HepG2 (cell line): ENCODE measurements at regions not wholly inside any gene's neighbourhood (a gene's known extent, or its start where the extent isn't known, plus 50 kb on each side); places are given as distances from the start of the nearest gene placed in this dataset.
A peak's percentile ranks its signal among the peaks of the same experiment; 100 is the strongest.

ENCODE experiments used
- ATAC-seq: fragments of 200-7000 bp; cut with Tn5 transposase; 3 replicates; pipeline ENCODE4 v1.9.1; 2020; ENCODE audit warnings: mild to moderate bottlenecking, moderate library complexity
- BruUV-seq: library from RNA; stranded (reverse); fragments of 400-500 nt; replicated peaks from 2 replicates; lab custom pipeline; 2021; lab: Mats Ljungman, UMichigan
- CTCF ChIA-PET: fragments of 300-600 bp; formaldehyde crosslinking; extraction: SDS; loops from one replicate; lab custom pipeline; 2021; ENCODE audit warnings: low total read pairs, inconsistent platforms, low intra/inter-chr PET ratio; lab: Yijun Ruan, JAX
- POLR2A ChIA-PET: fragments of 350-600 bp; sonication (Branson Sonifier 250); formaldehyde crosslinking; loops from one replicate; lab custom pipeline; 2020; ENCODE audit warnings: antibody characterized with exemption, inconsistent platforms; lab: Yijun Ruan, JAX
- DNase-seq: peaks from one replicate; pipeline ENCODE4 v3.0.0-alpha.2; 2015; ENCODE audit warnings: low spot score
- FAIRE-seq: peaks from 3 replicates; lab custom pipeline; 2011; peaks lifted over from hg19 to GRCh38; lab: Jason Lieb, UNC
- H2AFZ ChIP-seq: one replicate; pipeline ENCODE4 v1.6.1; 2011; ENCODE audit warnings: low read length, inconsistent platforms
- H3K27ac ChIP-seq: fragments of 300-600 bp; 3 replicates; pipeline ENCODE4 v1.8.0; 2011; ENCODE audit warnings: mixed run types, mild to moderate bottlenecking, mixed read lengths, low read length, inconsistent platforms; ENCODE audit not compliant: insufficient read depth; ENCODE audit errors: extremely low read length
- H3K27me3 ChIP-seq, 2 experiments: fragments of 200-600 bp in 1 of 2; 2 replicates in 1 of 2; 3 replicates in 1 of 2; pipeline versions ENCODE4 v1.6.0 to v1.8.0; 2011; ENCODE audit warnings: low read length in 2 of 2, mild to moderate bottlenecking in 2 of 2, moderate library complexity in 2 of 2, inconsistent platforms in 1 of 2; ENCODE audit not compliant: insufficient read depth in 2 of 2, control insufficient read depth in 1 of 2
- H3K36me3 ChIP-seq, 2 experiments: fragments of 200-600 bp in 1 of 2; replicated peaks in 1 of 2; 2 replicates in 1 of 2; 3 replicates in 1 of 2; pipeline versions ENCODE4 v1.5.1 to v1.8.0; 2011; ENCODE audit warnings: low read length in 2 of 2, inconsistent platforms in 1 of 2; ENCODE audit not compliant: insufficient read depth in 2 of 2, control insufficient read depth in 1 of 2
- H3K4me1 ChIP-seq: 2 replicates; pipeline ENCODE4 v1.5.1; 2012; ENCODE audit warnings: low read length, inconsistent platforms; ENCODE audit not compliant: insufficient read depth
- H3K4me2 ChIP-seq: 2 replicates; pipeline ENCODE4 v1.6.0; 2011; ENCODE audit warnings: low read depth, low read length, inconsistent platforms
- H3K4me3 ChIP-seq, 3 experiments: fragments of 200-600 bp in 1 of 3; sonication (generic), shearing (Covaris generic) in 1 of 3; replicated peaks in 1 of 3; 2 replicates each; pipeline ENCODE4 v1.5.1; 2011 to 2016; ENCODE audit warnings: low read length in 3 of 3, inconsistent platforms in 2 of 3, low read depth in 2 of 3, mild to moderate bottlenecking in 2 of 3, control low read depth in 1 of 3, mixed read lengths in 1 of 3; ENCODE audit not compliant: insufficient read depth in 1 of 3
- H3K79me2 ChIP-seq: one replicate; pipeline ENCODE4 v1.6.1; 2011; ENCODE audit warnings: low read length, inconsistent platforms; ENCODE audit not compliant: insufficient read depth
- H3K9ac ChIP-seq: 2 replicates; pipeline ENCODE4 v1.6.0; 2011; ENCODE audit warnings: mild to moderate bottlenecking, low read depth, low read length, inconsistent platforms; ENCODE audit not compliant: insufficient read depth
- H3K9me3 ChIP-seq: 2 replicates; pipeline ENCODE4 v1.5.1; 2012; ENCODE audit warnings: mild to moderate bottlenecking, low read length
- H4K20me1 ChIP-seq: 2 replicates; pipeline ENCODE4 v1.6.0; 2011; ENCODE audit warnings: inconsistent platforms, mild to moderate bottlenecking, low read length, moderate library complexity; ENCODE audit not compliant: insufficient read depth
- ATF7 ChIP-seq, 2 experiments: fragments of 450-650 bp in 1 of 2; sonication (generic) in 1 of 2; formaldehyde crosslinking in 1 of 2; IDR thresholded peaks; 2 replicates each; pipeline versions ENCODE4 v1.4.0 to v1.6.1; 2016 to 2020; ENCODE audit warnings: antibody characterized with exemption in 1 of 2, mild to moderate bottlenecking in 1 of 2, missing genetic modification reagents in 1 of 2
- CEBPB ChIP-seq: IDR thresholded peaks from 2 replicates; pipeline ENCODE4 v1.6.1; 2011; ENCODE audit warnings: low read depth, low read length, improper control_type of control experiment, borderline replicate concordance
- CHCHD3 ChIP-seq: sonication (generic); formaldehyde crosslinking; IDR thresholded peaks from 2 replicates; pipeline ENCODE4 v1.8.0; 2022; ENCODE audit warnings: mild to moderate bottlenecking, missing genetic modification reagents, moderate library complexity
- CREB1 ChIP-seq, 2 experiments: fragments of 450-650 bp in 1 of 2; IDR thresholded peaks; 2 replicates each; pipeline ENCODE4 v1.6.1; 2016 to 2017; ENCODE audit warnings: control low read depth in 1 of 2, mild to moderate bottlenecking in 1 of 2, missing compliant biosample characterization in 1 of 2, missing genetic modification characterization in 1 of 2
- FOSL2 ChIP-seq: sonication (generic); formaldehyde crosslinking; IDR thresholded peaks from 2 replicates; pipeline ENCODE4 v1.4.0; 2020; ENCODE audit warnings: missing genetic modification reagents
- HOXA7 ChIP-seq: sonication (generic); formaldehyde crosslinking; IDR thresholded peaks from 2 replicates; pipeline ENCODE4 v1.8.1; 2022; ENCODE audit warnings: mild to moderate bottlenecking, missing genetic modification reagents, moderate library complexity
- NR2C2 ChIP-seq: sonication (generic); formaldehyde crosslinking; IDR thresholded peaks from 2 replicates; pipeline ENCODE4 v1.4.0; 2020; ENCODE audit warnings: missing genetic modification reagents, mild to moderate bottlenecking, moderate library complexity, borderline replicate concordance
- ZNF207 ChIP-seq: fragments of 450-650 bp; IDR thresholded peaks from 2 replicates; pipeline ENCODE4 v1.6.1; 2016; ENCODE audit warnings: antibody characterized with exemption, borderline replicate concordance
- ZNF577 ChIP-seq: sonication (generic); formaldehyde crosslinking; IDR thresholded peaks from 2 replicates; pipeline ENCODE4 v1.4.0; 2020; ENCODE audit warnings: mild to moderate bottlenecking, low read depth, missing genetic modification reagents, borderline replicate concordance
- WGBS: methylation state at CpG from one replicate; pipeline ENCODE4 v1.1.6; 2017; ENCODE audit warnings: low lambda C conversion rate; 5-methylcytosine and 5-hydroxymethylcytosine counted together
- in situ Hi-C: cut with HindIII; loops from 2 replicates; pipeline ENCODE4 v1.10.0; 2017; ENCODE audit warnings: low pct_unique_long_range_greater_than_20kb; ENCODE audit not compliant: extremely low pct_ligation_motif_present
- intact Hi-C: fragments of 100-400 bp; cut with micrococcal nuclease; formaldehyde crosslinking; loops from one replicate; pipeline ENCODE4 v1.10.0; 2022; ENCODE audit not compliant: unreplicated experiment
- TF ChIP-seq, protein P1 (sequence below): sonication (generic); formaldehyde crosslinking; IDR thresholded peaks from 2 replicates; pipeline ENCODE4 v1.8.1; 2023; ENCODE audit warnings: mild to moderate bottlenecking, missing genetic modification reagents, borderline replicate concordance

DNA sequence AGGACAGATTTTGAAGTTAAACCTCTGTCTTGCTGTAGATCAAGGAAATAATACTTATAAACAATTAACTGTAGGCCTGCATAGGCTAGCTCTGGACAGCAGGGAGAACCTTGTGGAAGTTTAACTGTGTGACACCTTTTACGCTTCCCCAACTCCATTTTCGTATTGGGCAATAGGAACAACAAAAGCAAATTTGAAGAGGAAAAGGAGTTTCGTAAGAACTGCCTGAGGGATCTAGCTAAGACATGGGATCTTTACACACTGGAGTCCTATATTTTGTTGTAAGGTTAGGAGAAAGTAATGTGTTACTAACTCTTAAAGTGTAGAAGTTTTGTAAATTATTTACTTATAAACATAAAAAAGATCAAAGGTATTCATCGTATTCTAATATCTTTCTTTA is 324.9 kb upstream of the CASK start:
- Histone ChIP-seq H3K27ac (no peak overlapping the region), H3K4me1 (no peaks in the 10 kb centered on the region), H3K9ac (no peak overlapping the region), H4K20me1 (no peaks in the 10 kb centered on the region), H3K79me2 (no peaks in the 10 kb centered on the region), H3K9me3 (no peaks in the 10 kb centered on the region), H3K4me3 (no peak overlapping the region), H3K27me3 (no peaks in the 10 kb centered on the region), H2AFZ (no peak overlapping the region), H3K36me3 (no peaks in the 10 kb centered on the region), H3K4me2 (no peak overlapping the region)
- intact Hi-C loops = no loop called here
- BruUV-seq = no TSS peak
- FAIRE-seq (no peak), DNase-seq (no peak), ATAC-seq (no peak)
- CTCF ChIA-PET = no interaction called here
- POLR2A ChIA-PET = no interaction called here
- TF ChIP-seq CEBPB (peak; percentile 29; the same call in 1 of the 2 replicates), NR2C2 (CRISPR knock-in tag) (no peak)
- WGBS = 13% methylated on average over 4 of the region's 4 CpGs
- in situ Hi-C loops = no loop called here

DNA sequence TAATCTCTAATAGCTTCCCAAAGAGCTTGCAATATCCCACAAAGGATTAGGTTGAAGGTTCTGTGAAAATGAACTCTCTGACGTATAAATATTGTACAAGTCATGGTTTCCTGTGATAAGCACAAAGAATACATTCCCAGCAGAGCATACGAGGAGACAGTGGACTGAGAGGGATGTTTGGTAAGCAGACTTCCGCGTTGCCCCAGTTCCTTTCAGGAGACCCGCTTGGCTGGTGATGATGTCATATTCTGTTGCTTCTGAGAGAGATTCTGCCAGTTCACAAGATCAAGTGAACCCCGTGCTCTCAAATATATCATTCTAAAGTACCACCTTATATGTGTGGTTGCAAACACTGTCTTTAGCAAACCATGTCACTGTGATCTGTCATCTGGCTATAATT is 323.9 kb upstream of the CASK start:
- Histone ChIP-seq H3K4me2 (peak overlapping the region; percentile 40), H3K9ac (no peak overlapping the region), H3K27me3 (no peaks in the 10 kb centered on the region), H3K9me3 (no peaks in the 10 kb centered on the region), H3K4me1 (no peaks in the 10 kb centered on the region), H3K36me3 (no peaks in the 10 kb centered on the region), H3K79me2 (no peaks in the 10 kb centered on the region), H4K20me1 (no peaks in the 10 kb centered on the region), H2AFZ (no peak overlapping the region), H3K4me3 (peak overlapping the region; percentile 20 to 34 (median 28); a peak in 4 of 6 replicates), H3K27ac (no peak overlapping the region)
- no peak for TF ChIP-seq HOXA7 (CRISPR knock-in tag)
- TF ChIP-seq CREB1 (IDR thresholded peaks at IDR 0.05) = 0 out of 2 replicates have a peak, but pooled peaks have one; percentile 13
- TF ChIP-seq CREB1 (CRISPR knock-in tag; IDR thresholded peaks at IDR 0.05) = no peak
- TF ChIP-seq FOSL2 (CRISPR knock-in tag) = no peak
- no peak for TF ChIP-seq ZNF577
- no peak for TF ChIP-seq ZNF207
- TF ChIP-seq ATF7 (IDR thresholded peaks at IDR 0.05) = peak; percentile 55
- no peak for TF ChIP-seq ATF7 (CRISPR knock-in tag; IDR thresholded peaks at IDR 0.05)
- TF ChIP-seq, protein P1, sequence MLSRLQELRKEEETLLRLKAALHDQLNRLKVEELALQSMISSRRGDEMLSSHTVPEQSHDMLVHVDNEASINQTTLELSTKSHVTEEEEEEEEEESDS (CRISPR knock-in tag) = no peak
- TF ChIP-seq CHCHD3 (CRISPR knock-in tag) = no peak
- DNase-seq (no peak), FAIRE-seq (peak; percentile 47), ATAC-seq (peak; percentile 43; the same call in 1 of the 3 replicates)
- intact Hi-C loops (no loop called here), in situ Hi-C loops (no loop called here)
- ChIA-PET POLR2A (no interaction called here), CTCF (no interaction called here)
- no TSS peak for BruUV-seq
- WGBS = 0% methylated on average over 5 of the region's 6 CpGs
